ENCODE measurements at regions not wholly inside any gene's neighbourhood (a gene's known extent, or its start where the extent isn't known, plus 50 kb on each side); places are given as distances from the start of the nearest gene placed in this dataset.

DNA sequence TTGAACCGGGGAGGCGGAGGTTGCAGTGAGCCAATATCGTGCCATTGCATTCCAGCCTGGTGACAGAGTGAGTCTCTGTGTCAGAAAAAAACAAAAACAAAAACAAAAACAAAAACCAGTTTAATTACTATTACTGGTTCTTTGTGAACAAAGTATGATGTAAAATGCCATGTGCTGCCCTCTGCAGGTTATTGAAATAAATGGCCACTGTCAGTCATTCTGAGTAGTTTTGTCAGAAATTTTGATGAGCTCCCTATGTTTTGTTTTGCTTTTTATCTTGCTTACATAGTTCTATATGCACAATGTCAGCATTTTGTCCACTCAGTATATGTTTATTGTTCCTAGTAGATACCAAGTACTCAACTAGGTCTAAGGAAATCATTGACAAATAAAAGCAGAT is 423.6 kb upstream of the CHST9 start:
- TF ChIP-seq POLR2A (IDR thresholded peaks at IDR 0.05): no peak
- TF ChIP-seq, protein P1, sequence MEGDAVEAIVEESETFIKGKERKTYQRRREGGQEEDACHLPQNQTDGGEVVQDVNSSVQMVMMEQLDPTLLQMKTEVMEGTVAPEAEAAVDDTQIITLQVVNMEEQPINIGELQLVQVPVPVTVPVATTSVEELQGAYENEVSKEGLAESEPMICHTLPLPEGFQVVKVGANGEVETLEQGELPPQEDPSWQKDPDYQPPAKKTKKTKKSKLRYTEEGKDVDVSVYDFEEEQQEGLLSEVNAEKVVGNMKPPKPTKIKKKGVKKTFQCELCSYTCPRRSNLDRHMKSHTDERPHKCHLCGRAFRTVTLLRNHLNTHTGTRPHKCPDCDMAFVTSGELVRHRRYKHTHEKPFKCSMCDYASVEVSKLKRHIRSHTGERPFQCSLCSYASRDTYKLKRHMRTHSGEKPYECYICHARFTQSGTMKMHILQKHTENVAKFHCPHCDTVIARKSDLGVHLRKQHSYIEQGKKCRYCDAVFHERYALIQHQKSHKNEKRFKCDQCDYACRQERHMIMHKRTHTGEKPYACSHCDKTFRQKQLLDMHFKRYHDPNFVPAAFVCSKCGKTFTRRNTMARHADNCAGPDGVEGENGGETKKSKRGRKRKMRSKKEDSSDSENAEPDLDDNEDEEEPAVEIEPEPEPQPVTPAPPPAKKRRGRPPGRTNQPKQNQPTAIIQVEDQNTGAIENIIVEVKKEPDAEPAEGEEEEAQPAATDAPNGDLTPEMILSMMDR (IDR thresholded peaks at IDR 0.05): peak in 5 of 12 donors; percentile 15 to 41 (median 29)
- ATAC-seq: no peak
- H3K4me1 ChIP-seq: no peaks in the 10 kb centered on the region
- H3K4me3 ChIP-seq: no peak overlapping the region
- no peaks in the 10 kb centered on the region for H3K9me3 ChIP-seq
- WGBS, 4 donors: 90 to 95% (median 92%) methylated on average over 3 of the region's 3 CpGs
- H3K27me3 ChIP-seq: no peaks in the 10 kb centered on the region
- H3K36me3 ChIP-seq: no peaks in the 10 kb centered on the region
- H3K27ac ChIP-seq: no peak overlapping the region
- intact Hi-C loops (cut with DNase I): loop anchor here in 7 of 10 donors (5.0 to 10.0 kb wide), 5 partner anchors 139 to 794 kb away; no protein-coding TSS in a partner anchor
- DNase-seq: no peak

DNA sequence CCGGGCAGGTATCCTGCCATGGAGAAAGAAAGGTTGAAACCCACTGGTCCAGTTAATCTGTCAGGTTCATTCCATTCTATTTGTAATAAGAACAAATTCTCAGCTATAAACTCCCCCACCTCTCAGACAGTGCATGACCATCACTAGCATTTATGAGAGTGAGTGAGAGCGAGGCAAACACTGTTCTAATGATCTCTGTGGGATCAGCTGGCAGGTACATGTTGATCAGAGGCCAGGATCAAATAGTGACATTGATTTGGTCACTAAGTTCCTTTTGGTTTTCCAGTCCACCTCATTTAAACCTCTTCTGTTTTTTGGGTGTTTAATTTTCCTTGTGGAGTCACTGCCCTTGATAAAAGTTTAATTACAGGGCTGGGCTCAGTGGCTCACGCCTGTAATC is 423.1 kb upstream of the CHST9 start:
- Histone ChIP-seq H3K4me1 (no peaks in the 10 kb centered on the region), H3K27me3 (no peaks in the 10 kb centered on the region), H3K27ac (no peak overlapping the region), H3K36me3 (no peaks in the 10 kb centered on the region), H3K4me3 (no peak overlapping the region), H3K9me3 (no peaks in the 10 kb centered on the region)
- intact Hi-C loops (cut with DNase I): loop anchor here in 7 of 10 donors (5.0 to 10.0 kb wide), 5 partner anchors 139 to 793 kb away; no protein-coding TSS in a partner anchor
- TF ChIP-seq, protein P1 (IDR thresholded peaks at IDR 0.05): no peak
- no peak for TF ChIP-seq POLR2A (IDR thresholded peaks at IDR 0.05)
- ATAC-seq (no peak), DNase-seq (no peak)
- WGBS, 4 donors: 90 to 92% (median 91%) methylated on average over 3 of the region's 3 CpGs

DNA sequence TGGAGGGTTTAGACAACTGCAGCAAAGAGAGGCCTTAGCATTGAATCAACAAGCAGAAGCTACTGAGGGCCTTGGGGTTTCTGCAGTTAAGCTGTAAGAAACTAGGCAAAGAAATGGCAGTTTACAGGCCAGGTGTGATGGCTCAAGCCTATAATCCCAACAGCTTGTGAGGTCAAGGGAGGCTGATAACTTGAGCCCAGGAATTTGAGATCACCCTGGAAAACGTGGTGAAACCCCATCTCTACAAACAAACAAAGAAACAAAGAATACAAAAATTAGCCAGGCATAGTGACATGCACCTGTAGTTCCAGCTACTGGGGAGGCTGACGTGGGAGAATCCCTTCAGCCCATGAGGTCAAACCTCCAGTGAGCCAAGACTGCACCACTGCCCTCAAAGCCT is 421.6 kb upstream of the CHST9 start:
- ATAC-seq (no peak), DNase-seq (no peak)
- Histone ChIP-seq H3K36me3 (no peaks in the 10 kb centered on the region), H3K27me3 (no peaks in the 10 kb centered on the region), H3K9me3 (no peaks in the 10 kb centered on the region), H3K4me1 (no peaks in the 10 kb centered on the region), H3K27ac (no peak overlapping the region), H3K4me3 (no peak overlapping the region)
- WGBS, 4 donors: 57 to 76% (median 67%) methylated on average over 2 of the region's 2 CpGs
- TF ChIP-seq, protein P1 (IDR thresholded peaks at IDR 0.05): no peak
- TF ChIP-seq POLR2A (IDR thresholded peaks at IDR 0.05): no peak
- intact Hi-C loops (cut with DNase I): loop anchor here in 7 of 10 donors (5.0 to 10.0 kb wide), 5 partner anchors 141 to 792 kb away; no protein-coding TSS in a partner anchor

DNA sequence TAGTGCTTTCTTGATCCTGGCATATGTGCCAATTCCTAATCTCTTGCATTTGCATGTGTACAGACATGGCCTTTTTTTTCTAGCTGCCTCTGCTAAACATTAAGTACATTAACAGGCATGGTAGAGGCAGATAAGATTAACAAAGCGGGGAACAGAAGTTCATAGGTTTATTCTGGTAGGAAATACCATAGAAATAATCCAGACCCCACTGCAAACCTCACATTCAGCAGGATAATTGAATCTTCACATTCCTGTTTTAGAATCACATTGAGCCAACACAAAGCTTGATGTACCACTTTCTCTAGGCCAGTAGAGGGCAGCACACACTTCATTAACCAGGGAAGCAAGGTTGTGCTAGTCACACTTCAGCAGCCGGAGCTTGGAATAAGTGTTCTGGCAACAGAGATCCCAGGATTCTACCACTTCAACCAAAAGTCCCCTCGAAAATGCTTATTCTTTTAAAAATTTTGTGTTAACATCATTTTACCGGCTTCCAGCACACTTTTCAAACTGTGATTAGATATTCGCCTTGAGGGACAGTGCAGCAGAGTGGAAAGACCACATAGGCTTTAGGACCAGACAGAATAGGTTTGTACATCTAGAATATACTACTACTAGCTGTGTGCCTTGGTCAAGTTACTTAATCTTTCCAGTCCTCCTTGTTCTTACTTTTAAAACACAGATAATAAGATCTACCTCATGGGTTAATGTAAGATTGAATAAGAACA is 420.2 kb upstream of the CHST9 start:
- DNase-seq: peak in 4 of 5 donors; percentile 33 to 56 (median 46)
- ATAC-seq: peak in 3 of 4 donors; percentile 86 to 94 (median 86)
- H3K27ac ChIP-seq: no peak overlapping the region
- TF ChIP-seq, protein P1 (IDR thresholded peaks at IDR 0.05): peak; percentile 67 to 87 (median 72)
- TF ChIP-seq POLR2A (IDR thresholded peaks at IDR 0.05): no peak
- H3K4me1 ChIP-seq: no peaks in the 10 kb centered on the region
- H3K27me3 ChIP-seq: no peaks in the 10 kb centered on the region
- H3K9me3 ChIP-seq: peaks cover 0 to 6% (median 0%) of the 10 kb centered on the region in 12 donors
- no peaks in the 10 kb centered on the region for H3K36me3 ChIP-seq
- intact Hi-C loops (cut with DNase I): loop anchor here (1.0 to 10.0 kb wide), 7 partner anchors 142 to 790 kb away; no protein-coding TSS in a partner anchor
- no peak overlapping the region for H3K4me3 ChIP-seq
- WGBS, 4 donors: 19 to 26% (median 23%) methylated on average over 5 of the region's 5 CpGs
